Spleen (tissue), 11 donors: ENCODE measurements at regions not wholly inside any gene's neighbourhood (a gene's known extent, or its start where the extent isn't known, plus 50 kb on each side); places are given as distances from the start of the nearest gene placed in this dataset.

ENCODE experiments used
- DNase-seq: peaks from one replicate; pipeline ENCODE4 v3.0.0-alpha.2; 2020
- H3K27ac ChIP-seq, 8 donors: fragments of 200-600 bp; sonication (generic) in 7 of 8; 1 replicate in 4 of 8; 2 replicates in 4 of 8; pipeline versions ENCODE4 v1.5.0 to v1.8.0; 2016 to 2021; ENCODE audit warnings: inconsistent platforms in 4 of 8, mild to moderate bottlenecking in 4 of 8, moderate library complexity in 1 of 8
- H3K27me3 ChIP-seq, 7 donors: fragments of 200-600 bp; sonication (generic) in 6 of 7; replicated peaks in 1 of 7; 1 replicate in 4 of 7; 2 replicates in 3 of 7; pipeline versions ENCODE4 v1.5.0 to v1.8.0; 2016 to 2021; ENCODE audit warnings: inconsistent platforms in 3 of 7, mild to moderate bottlenecking in 1 of 7
- H3K36me3 ChIP-seq, 6 donors: fragments of 200-600 bp; sonication (generic) in 5 of 6; 1 replicate in 4 of 6; 2 replicates in 2 of 6; pipeline versions ENCODE4 v1.5.0 to v1.8.0; 2016 to 2021; ENCODE audit warnings: inconsistent platforms in 2 of 6
- H3K4me1 ChIP-seq, 6 donors: fragments of 200-600 bp; sonication (generic) in 5 of 6; 1 replicate in 3 of 6; 2 replicates in 3 of 6; pipeline versions ENCODE4 v1.5.0 to v1.8.0; 2016 to 2021; ENCODE audit warnings: inconsistent platforms in 3 of 6
- H3K4me3 ChIP-seq, 8 donors: fragments of 200-600 bp; sonication (generic) in 7 of 8; 1 replicate in 4 of 8; 2 replicates in 4 of 8; pipeline versions ENCODE4 v1.5.0 to v1.8.0; 2016 to 2021; ENCODE audit warnings: inconsistent platforms in 4 of 8, mild to moderate bottlenecking in 4 of 8, moderate library complexity in 2 of 8
- H3K9me3 ChIP-seq, 8 donors: fragments of 200-600 bp; sonication (generic) in 7 of 8; 1 replicate in 4 of 8; 2 replicates in 4 of 8; pipeline versions ENCODE4 v1.5.0 to v1.8.0; 2016 to 2021; ENCODE audit warnings: inconsistent platforms in 4 of 8
- POLR2A ChIP-seq, 3 donors: fragments of 450-650 bp; IDR thresholded peaks; one replicate each; pipeline ENCODE4 v1.5.1; 2017; ENCODE audit warnings: antibody characterized with exemption in 3 of 3, mild to moderate bottlenecking in 1 of 3
- POLR2AphosphoS5 ChIP-seq, 3 donors: sonication (generic); formaldehyde crosslinking; IDR thresholded peaks; one replicate each; pipeline ENCODE4 v1.5.1; 2017; ENCODE audit warnings: antibody characterized with exemption in 3 of 3
- WGBS, 5 donors: extraction: QIAGEN DNeasy Blood & Tissue Kit in 3 of 5; methylation state at CpG; one replicate each; pipeline versions ENCODE4 v1.1.5 to v1.1.7; 2013 to 2018; 5-methylcytosine and 5-hydroxymethylcytosine counted together
- intact Hi-C: fragments of 100-400 bp; cut with DNase I; formaldehyde crosslinking; loops from one replicate; pipeline ENCODE4 v1.15.0; 2023; ENCODE audit warnings: low total_unique reads
- TF ChIP-seq, protein P1 (sequence below), 11 experiments: fragments of 200-600 bp in 7 of 11; fragments of 450-650 bp in 4 of 11; sonication (generic) in 4 of 11; IDR thresholded peaks in 8 of 11; conservative IDR thresholded peaks in 3 of 11; 1 replicate in 7 of 11; 2 replicates in 4 of 11; pipeline versions ENCODE4 v1.4.0 to v1.8.0; 2016 to 2021; ENCODE audit warnings: antibody characterized with exemption in 11 of 11, inconsistent platforms in 4 of 11, mild to moderate bottlenecking in 1 of 11
- donor health status: healthy with polysubstance abuse.
- donor health status: DM: no; HTN: no; CAD: no; lungs with moderate emphysema.
- donor health status: DM: no; HTN: no; CAD: no.
- donor health status: Bipolar disorder and iron deficiency.
- donor health status: healthy.
- donor health status: DM: no; HTN: no; CAD: no.
- donor health status: DM: yes; HTN: yes; CAD: no.

DNA sequence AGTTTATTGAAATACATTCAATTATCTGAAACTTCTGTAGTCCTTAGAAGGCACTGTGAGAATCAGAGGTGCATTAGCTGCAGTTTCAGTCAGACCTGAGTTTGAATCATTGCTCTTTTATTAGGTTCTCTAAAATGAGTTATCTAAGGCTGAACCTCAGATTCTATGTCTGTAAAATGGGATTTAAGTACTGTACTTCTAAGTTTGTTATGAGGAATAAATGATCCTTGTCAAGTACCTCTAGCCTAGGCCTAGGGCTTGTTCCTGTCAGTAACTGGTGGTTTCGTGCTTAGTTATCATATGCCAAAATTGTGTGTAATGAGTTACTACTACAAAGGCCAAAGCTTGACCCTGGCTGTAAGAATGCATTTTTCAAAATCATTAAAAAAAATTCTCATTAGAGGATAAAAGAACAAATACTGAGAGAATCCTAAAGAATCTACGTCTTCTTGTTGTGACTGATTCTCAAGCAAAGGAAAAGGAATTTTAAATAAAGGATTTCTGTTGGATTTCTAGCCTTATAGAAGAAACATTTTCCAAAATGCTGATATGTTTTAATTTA is 65.8 kb downstream of the SLIT2 start:
- no peak for DNase-seq
- no peaks in the 10 kb centered on the region for H3K27me3 ChIP-seq
- H3K4me3 ChIP-seq, result no peak overlapping the region
- intact Hi-C loops, result no loop called here
- H3K36me3 ChIP-seq, result no peaks in the 10 kb centered on the region
- peaks cover 0 to 3% (median 1%) of the 10 kb centered on the region in 6 donors for H3K4me1 ChIP-seq
- TF ChIP-seq, protein P1, sequence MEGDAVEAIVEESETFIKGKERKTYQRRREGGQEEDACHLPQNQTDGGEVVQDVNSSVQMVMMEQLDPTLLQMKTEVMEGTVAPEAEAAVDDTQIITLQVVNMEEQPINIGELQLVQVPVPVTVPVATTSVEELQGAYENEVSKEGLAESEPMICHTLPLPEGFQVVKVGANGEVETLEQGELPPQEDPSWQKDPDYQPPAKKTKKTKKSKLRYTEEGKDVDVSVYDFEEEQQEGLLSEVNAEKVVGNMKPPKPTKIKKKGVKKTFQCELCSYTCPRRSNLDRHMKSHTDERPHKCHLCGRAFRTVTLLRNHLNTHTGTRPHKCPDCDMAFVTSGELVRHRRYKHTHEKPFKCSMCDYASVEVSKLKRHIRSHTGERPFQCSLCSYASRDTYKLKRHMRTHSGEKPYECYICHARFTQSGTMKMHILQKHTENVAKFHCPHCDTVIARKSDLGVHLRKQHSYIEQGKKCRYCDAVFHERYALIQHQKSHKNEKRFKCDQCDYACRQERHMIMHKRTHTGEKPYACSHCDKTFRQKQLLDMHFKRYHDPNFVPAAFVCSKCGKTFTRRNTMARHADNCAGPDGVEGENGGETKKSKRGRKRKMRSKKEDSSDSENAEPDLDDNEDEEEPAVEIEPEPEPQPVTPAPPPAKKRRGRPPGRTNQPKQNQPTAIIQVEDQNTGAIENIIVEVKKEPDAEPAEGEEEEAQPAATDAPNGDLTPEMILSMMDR (IDR thresholded peaks at IDR 0.05 in 8 of 11, conservative IDR thresholded peaks at IDR 0.05 in 3 of 11), result no peak
- TF ChIP-seq POLR2A (IDR thresholded peaks at IDR 0.05) (no peak), POLR2AphosphoS5 (IDR thresholded peaks at IDR 0.05) (no peak)
- no peak overlapping the region for H3K27ac ChIP-seq
- 54 to 75% (median 70%) methylated on average over 2 of the region's 2 CpGs for WGBS, 5 donors
- no peaks in the 10 kb centered on the region for H3K9me3 ChIP-seq

DNA sequence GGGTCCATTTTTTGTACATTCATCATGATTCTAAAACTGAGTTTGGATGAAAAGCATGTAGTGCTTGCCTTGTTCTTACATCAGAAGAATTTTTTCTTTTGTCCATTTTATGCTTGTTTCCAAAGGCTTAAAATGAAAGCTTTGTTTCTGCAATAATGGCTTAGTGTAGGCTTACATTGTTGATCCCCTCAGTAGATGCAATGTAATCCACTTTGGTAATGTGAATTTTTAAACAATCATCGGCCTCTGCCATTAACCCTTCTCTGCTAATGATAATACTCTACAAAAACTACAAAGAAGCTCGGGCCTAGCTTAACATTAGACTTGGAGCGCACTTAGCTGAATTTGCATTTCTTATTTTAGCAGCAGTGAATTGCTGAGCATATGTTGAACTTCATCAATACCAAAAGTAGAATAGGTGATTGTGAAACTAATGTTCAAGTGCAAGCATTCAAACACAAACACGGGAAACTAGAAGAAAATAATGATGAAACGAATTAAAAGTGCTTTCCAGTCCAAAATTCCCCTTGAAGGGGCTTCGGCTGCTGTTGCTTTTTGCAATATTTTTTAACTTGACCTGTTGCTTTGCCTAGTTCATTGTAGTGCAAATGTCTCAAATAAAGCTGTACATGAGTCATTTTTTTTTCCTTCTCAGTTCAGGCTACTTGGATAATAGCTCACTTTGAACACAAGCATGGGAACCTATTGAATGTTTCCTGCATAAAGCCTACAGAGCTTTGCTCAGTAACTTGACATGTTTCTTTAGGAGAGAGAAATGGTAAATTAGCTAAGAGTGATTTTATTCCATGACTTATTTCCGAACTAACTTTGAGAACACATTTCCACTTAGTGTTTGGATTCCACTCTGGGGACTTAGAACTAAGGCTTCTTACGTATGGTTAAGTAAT is 66.5 kb downstream of the SLIT2 start:
- DNase-seq, result no peak
- Histone ChIP-seq H3K36me3 (no peaks in the 10 kb centered on the region), H3K27ac (no peak overlapping the region), H3K27me3 (no peaks in the 10 kb centered on the region), H3K4me3 (no peak overlapping the region), H3K4me1 (peaks cover 0 to 3% (median 1%) of the 10 kb centered on the region in 6 donors), H3K9me3 (no peaks in the 10 kb centered on the region)
- WGBS, 5 donors, result 76 to 86% (median 84%) methylated on average over 8 of the region's 8 CpGs
- intact Hi-C loops, result no loop called here
- TF ChIP-seq POLR2A (IDR thresholded peaks at IDR 0.05) (no peak), POLR2AphosphoS5 (IDR thresholded peaks at IDR 0.05) (no peak)
- TF ChIP-seq, protein P1 (IDR thresholded peaks at IDR 0.05 in 8 of 11, conservative IDR thresholded peaks at IDR 0.05 in 3 of 11), result no peak

DNA sequence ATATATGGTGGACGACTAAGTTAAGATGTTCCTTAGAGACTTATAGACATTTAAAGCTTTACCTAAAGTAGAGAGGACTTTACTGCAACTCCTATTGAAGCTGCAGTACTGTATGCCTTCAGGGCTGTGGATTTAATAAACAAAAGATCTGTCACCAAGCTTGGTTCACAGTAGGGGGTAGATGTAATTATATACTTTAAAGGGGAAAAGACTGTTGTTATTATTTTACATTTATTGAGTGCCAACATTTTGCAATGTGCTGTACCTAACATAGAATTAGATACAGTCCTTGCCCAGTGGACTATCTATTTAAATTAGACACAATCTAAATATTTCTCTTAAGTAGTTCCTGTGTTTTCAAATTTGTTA is 67.2 kb downstream of the SLIT2 start:
- 86 to 96% (median 87%) methylated on average over 1 of the region's 1 CpG for WGBS, 5 donors
- DNase-seq, result no peak
- H3K4me1 ChIP-seq, result peaks cover 0 to 3% (median 1%) of the 10 kb centered on the region in 6 donors

More for the DNA sequence above, 67.2 kb downstream of the SLIT2 start:
- no peak overlapping the region for H3K27ac ChIP-seq
- no peaks in the 10 kb centered on the region for H3K36me3 ChIP-seq
- no peak overlapping the region for H3K4me3 ChIP-seq
- intact Hi-C loops, result no loop called here
- TF ChIP-seq POLR2A (IDR thresholded peaks at IDR 0.05), result no peak
- TF ChIP-seq, protein P1 (IDR thresholded peaks at IDR 0.05 in 8 of 11, conservative IDR thresholded peaks at IDR 0.05 in 3 of 11), result no peak
- no peak for TF ChIP-seq POLR2AphosphoS5 (IDR thresholded peaks at IDR 0.05)
- H3K9me3 ChIP-seq, result no peaks in the 10 kb centered on the region
- H3K27me3 ChIP-seq, result no peaks in the 10 kb centered on the region
